NCI-H2196 treated with DMSO at 0.1 percent for 48 hours (cell line): ENCODE measurements at regions not wholly inside any gene's neighbourhood (a gene's known extent, or its start where the extent isn't known, plus 50 kb on each side); places are given as distances from the start of the nearest gene placed in this dataset.
"Not testable (repeated sequence)": the region's sequence is repeated elsewhere in the genome, so short reads cannot be mapped to it uniquely, and the experiment has no call there.

Source experiments
- DNase-seq: peaks from one replicate; lab custom pipeline; 2025; ENCODE audit not compliant: unreplicated experiment; lab: John Stamatoyannopoulos, UW

DNA sequence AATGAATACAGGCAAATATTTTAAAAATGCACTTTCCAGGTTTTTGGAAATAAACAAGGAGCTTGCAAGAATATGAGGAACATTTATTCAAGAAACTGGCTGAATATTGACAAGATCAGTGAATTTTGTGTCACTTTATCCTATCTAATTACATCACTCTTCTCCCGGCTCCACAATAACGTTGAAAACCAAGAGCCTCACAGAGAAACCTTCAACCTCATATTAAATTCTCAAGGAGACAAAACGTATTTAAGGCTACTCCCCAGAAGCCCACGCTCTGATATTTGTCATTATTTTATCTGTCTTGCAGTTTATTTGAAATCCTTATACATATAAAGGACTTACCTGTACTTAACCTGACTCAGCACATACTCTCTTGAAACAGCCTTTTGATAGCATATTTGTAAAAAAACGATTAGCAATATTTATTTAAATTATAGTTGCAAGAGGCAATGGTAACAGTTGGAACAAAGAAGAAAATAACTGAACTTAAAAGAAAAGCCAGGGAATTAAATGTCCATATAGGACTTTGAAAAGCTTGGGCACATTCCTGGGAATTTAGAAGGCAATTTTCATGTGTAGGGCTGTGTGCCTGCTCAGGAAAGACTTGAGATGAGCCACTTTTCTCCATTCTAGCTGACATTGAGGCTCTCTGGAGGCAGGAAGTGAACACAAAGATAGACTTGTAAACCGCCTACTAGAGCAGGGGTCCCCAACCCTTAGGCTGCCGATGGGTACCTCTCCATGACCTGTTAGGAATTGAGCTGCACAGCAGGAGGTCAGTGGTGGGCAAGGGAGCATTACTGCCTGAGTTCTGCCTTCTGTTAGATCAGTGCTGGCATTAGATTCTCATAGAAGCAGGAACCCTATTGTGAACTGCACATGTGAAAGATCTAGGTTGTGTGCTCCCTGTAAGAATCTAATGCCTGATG is 636.4 kb downstream of the SLC16A7 start:
- no peak for DNase-seq

GRCh38 chr12:60234611-60235195 is 638.9 kb downstream of the SLC16A7 start:
- DNase-seq, result not testable (repeated sequence)

DNA sequence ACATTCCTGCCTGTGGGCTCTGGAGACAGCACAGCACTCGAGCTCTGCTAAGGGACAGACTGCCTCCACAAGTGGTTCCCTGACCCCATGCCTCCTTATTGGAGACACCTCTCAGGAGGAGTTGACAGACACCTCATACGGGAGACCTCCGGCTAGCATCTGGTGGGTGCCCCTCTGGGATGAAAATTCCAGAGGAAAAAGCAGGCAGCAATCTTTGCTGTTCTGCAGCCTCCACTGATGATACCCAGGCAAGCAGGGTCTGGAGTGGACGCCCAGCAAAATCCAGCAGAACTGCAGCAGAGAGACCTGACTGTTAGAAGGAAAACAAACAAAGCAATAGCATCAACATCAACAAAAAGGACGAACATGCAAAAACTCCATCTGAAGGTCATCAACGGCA is 639.4 kb downstream of the SLC16A7 start:
- no peak for DNase-seq

GRCh38 chr12:60236416-60236815 is 640.6 kb downstream of the SLC16A7 start:
- DNase-seq, result not testable (repeated sequence)

DNA sequence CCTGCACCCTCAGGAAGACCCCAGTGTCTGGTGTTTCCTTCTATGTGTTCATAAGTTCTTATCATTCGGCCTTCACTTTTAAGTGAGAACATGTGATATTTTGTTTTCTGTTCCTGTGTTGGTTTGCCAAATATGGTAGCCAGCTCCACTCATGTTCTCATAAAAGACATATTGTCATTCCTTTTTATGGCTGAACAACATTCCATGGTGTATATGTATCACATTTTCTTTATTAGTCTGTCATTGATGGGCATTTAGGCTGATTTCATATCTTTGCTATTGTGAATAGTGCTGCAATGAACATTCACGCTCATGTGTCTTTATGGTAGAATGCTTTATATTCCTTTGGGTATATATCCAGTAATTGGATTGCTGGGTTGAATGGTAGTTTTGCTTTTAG is 645.1 kb downstream of the SLC16A7 start:
- no peak for DNase-seq

DNA sequence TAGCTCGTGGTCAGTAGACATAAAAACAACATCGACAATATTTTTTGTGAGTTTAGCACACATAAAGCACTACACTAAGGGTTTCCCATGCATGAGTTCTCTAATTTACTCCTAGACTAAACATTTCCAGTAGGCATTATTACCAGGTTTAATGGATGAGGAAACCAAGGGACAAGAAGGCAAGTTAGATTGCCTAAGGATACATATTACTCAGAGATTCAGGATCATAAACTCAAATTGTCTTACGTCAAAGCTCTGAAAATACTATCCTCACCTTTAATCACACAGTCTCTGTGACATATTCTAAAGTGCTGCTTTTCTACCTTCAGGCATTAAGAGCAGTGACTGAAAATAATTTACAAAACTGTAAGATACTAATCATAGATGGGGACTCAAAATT is 655.3 kb downstream of the SLC16A7 start:
- no peak for DNase-seq

DNA sequence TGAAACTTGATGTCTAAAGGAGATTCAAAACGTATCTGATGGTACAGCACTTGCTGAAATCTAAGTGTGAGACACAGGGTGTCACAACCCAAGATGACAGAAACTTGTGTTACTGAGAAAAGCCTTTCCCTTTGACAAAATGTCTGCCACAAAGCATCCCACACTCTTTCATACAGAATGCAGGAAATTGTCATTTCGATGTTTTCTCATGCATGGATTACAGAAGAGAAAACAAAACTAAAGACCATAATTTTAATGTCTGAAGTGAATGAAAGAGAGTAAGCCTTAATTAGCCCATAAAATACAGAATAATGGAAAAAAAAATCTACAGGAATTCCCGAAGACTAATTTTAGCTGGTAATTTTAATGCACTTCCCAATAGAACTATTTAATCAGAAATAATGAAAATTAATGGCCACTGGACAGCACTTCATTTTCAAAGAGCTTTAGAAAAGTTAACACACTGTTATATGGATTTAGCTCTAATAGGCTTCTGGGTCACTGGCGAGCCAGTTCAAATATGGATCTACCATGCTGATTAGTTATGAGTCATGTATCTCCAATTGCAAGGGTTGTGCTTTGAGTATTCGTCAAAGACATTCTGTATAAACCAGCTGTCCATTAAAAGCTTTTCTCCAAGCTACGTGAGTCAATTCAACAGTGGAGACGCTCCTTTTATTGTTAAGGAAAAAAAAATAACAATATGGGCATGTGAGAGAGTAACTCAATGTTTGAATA is 656.7 kb downstream of the SLC16A7 start:
- DNase-seq, result no peak

DNA sequence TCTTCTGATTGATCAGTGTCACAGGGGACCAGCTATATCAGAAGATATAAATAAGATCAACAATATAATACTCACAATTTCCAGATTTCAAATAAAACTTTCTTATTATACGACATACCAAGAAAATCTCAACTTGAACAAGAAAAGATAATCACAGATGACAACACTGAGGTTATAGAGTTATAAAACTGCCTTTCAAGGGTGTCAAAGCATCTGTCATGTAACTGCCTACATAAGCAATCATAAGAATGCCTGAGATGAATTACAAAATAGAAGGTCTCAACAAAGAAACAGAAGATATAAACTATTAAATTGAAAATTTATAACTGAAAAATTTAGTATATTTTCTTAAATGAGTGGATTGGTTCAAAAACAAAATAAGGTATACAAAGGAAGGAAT is 659.2 kb downstream of the SLC16A7 start:
- no peak for DNase-seq

- DNase-seq, result no peak
These were observed 661.2 kb downstream of the SLC16A7 start for GRCh38 chr12:60257063-60257462.

DNA sequence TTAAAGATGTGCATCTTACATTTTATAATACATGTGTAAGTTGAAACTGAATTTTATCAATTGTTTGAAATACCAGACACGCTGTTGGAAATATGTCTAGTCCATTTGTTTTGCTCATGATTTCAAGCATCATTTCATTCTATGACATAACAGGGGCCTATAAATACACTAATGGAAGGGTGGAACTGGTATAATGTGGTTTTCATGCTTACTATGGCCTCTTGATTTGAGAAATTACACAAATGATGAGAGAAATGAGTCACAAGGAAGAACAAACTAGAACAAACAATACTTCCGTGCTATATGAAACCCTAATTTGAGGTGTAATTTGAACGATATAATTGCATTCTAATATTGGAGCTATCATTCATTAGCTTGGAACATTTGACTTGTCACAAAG is 663.4 kb downstream of the SLC16A7 start:
- no peak for DNase-seq

GRCh38 chr12:60262378-60262777 is 666.5 kb downstream of the SLC16A7 start:
- no peak for DNase-seq

DNA sequence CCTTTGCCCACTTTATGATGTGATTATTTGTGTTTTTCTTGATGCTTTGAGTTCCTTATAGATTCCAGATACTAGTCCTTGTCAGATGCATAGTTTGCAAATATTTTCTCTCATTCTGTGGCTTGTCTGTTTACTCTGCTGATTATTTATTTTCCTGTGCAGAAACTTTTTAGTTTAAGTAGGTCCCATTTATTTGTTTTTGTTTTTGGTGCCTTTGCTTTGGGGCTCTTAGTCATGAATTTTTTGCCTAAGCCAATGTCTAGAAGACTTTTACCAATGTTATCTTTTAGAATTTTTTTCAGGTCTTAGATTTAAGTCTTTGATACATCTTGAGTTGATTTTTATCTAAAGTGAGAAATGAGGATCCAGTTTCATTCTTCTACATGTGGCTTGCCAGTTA is 667.3 kb downstream of the SLC16A7 start:
- no peak for DNase-seq

DNA sequence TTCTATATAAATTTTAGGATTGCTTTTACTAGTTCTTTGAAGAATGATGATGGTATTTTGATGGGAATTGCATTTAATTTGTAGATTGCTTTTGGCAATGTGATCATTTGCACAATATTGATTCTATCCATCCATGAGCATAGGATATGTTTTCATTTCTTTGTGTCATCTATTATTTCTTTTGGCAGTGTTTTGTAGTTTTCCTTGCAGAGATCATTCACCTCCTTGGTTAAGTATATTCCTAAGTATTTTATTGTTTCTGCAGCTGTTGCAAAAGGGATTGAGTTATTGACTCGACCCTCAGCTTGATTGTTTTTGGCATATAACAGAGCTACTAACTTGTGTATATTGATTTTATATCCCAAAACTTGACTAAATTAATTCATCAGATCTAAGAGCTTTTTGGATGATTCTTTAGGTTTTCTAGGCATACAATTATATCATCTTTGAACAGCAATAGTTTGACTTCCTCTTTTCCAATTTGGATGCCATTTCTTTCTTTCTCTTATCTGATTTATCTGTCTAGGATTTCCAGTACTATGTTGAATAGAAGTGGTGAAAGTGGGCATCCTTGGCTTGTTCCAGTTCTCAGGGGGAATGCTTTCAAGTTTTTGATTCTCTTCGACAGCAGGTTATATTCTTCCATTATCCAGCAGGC is 668.1 kb downstream of the SLC16A7 start:
- DNase-seq, result no peak

GRCh38 chr12:60265741-60266140 is 669.9 kb downstream of the SLC16A7 start:
- DNase-seq, result no peak

GRCh38 chr12:60266381-60266852 is 670.6 kb downstream of the SLC16A7 start:
- no peak for DNase-seq

DNA sequence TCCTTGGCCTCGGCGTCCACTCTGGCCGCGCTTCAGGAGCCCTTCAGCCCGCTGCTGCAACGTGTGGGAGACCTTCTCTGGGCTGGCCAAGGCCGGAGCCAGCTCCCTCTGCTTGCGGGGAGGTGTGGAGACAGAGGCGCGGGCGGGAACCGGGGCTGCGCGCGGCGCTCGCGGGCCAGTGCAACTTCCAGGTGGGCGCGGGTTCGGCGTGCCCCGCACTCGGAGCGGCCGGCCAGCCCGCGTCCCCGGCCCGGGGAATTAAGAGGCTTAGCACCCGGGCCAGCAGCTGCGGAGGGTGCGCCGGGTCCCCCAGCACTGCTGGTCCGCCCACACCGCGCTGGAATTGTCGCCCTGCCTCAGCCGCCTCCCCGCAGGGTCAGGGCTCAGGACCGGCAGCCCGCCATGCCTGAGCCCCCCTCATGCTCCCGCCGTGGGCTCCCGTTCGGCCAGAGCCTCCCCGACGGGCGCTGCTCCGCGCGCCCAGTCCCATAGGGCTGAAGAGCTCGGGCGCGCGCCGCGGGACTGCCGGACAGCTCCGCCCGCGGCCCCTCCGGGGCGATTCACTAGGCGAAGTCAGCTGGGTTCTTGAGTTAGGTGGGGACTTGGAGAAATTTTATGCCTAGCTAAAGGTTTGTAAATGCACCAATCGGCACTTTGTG is 673.9 kb downstream of the SLC16A7 start:
- no peak for DNase-seq

GRCh38 chr12:60271816-60272215 is 676.0 kb downstream of the SLC16A7 start:
- no peak for DNase-seq

- no peak for DNase-seq
These were observed 682.4 kb downstream of the SLC16A7 start for GRCh38 chr12:60278209-60278608.

DNA sequence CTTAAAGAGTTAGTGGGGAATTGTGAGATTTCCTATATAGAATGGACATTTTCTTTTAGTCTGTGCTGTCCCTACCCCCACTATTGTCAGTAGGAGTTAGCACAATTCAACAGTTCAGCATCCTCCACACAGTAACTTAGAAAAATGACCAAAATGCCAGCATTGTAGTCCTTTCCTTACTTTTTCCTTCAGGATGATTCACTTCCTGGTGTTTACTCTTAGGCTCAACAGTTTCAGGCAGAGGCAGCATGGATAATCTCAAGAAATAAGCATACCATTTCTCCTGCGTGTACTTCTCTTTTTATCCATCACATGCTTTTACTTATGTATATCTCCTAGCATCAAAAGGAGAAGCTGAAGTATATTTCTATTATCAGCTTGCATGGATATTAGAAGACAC is 683.4 kb downstream of the SLC16A7 start:
- DNase-seq, result no peak

DNA sequence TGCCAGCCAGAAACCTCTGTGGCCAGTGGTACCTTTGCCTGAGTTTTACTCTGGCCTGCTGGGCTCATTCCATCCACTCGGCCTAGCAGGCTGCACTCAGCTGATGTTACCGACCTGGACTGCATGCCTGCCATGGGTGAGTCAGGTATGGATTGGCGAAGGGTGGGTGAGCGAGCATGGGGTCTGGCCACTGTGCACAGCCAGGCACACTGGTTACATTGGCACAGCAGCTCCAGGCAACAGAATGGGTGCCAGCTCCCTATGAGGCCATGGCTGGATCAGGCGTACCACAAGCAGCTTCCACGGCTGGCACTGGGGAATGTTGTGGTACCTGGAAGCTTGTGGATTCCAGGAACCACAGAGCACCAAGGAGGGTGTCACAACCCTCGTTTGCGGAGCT is 685.7 kb downstream of the SLC16A7 start:
- no peak for DNase-seq

- no peak for DNase-seq
These were observed 694.7 kb downstream of the SLC16A7 start for GRCh38 chr12:60290532-60290931.
